ENCODE measurements at regions not wholly inside any gene's neighbourhood (a gene's known extent, or its start where the extent isn't known, plus 50 kb on each side); places are given as distances from the start of the nearest gene placed in this dataset.

GRCh38 chr10:36946598-36946997 lies 178.8 kb upstream of the ANKRD30A start:
- TF ChIP-seq CTCF (IDR thresholded peaks at IDR 0.05), result no peak
- no peak for TF ChIP-seq POLR2A (IDR thresholded peaks at IDR 0.05)
